SH-SY5Y (cell line): ENCODE measurements at regions not wholly inside any gene's neighbourhood (a gene's known extent, or its start where the extent isn't known, plus 50 kb on each side); places are given as distances from the start of the nearest gene placed in this dataset.
A peak's percentile ranks its signal among the peaks of the same experiment; 100 is the strongest.

Experiments
- GATA2 ChIP-seq: IDR thresholded peaks from 2 replicates; pipeline ENCODE4 v1.6.1; 2011; ENCODE audit warnings: mild to moderate bottlenecking, low read depth, low read length
- GATA3 ChIP-seq: IDR thresholded peaks from 2 replicates; pipeline ENCODE4 v1.6.1; 2011; ENCODE audit warnings: low read depth, mild to moderate bottlenecking, low read length, moderate library complexity

- no peak for TF ChIP-seq GATA2
- no peak for TF ChIP-seq GATA3
Observed at GRCh38 chr2:6770006-6770405, 95.7 kb downstream of the CMPK2 start.

DNA sequence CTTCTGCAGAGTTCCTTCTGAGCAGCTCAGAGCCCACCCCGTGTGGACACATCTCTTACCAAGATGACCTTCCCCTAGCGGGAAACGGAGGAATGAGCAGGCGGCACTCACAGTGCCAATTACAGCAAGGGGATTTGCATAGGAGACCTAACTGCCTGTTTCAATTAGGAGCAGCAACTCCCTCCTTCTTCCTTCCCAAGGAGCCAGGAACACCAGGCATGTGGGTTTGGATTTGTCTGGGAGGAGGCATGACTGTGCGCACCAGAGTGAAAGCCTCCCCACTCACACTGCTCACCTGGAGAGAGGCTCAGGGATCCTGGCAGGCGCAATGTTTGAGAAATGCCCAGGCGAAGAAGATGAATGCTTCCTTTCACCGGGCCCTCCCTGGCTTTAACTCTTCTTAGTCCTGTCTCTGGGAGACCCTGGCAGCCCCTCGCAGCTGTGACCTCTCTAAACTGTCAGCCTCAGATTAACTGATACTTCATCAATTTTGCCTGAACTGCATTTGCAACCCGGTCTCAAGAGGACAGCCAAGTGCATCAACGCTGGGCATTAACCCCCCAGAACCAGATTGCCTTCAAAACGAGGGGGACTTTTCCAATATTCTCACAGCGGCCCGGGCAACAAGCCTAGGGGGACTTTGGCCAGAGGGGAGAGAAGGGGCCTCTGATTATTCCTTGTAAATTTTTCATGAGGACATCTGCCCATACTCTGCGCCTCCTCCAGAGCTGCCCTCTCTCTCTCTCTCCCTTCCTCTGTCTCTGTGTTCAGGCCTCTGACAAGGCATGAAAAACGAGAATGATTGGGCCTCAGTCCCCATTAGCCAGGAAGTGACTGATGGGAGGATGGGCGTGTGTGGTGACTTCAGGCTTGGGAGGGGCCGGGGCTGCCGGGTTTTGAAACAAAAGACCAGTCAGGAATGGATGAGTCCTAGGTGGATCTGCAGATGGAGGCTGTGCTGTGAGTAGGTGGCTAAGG lies 93.8 kb downstream of the CMPK2 start:
- TF ChIP-seq GATA2: no peak; the same call in 1 of the 2 replicates
- no peak for TF ChIP-seq GATA3

DNA sequence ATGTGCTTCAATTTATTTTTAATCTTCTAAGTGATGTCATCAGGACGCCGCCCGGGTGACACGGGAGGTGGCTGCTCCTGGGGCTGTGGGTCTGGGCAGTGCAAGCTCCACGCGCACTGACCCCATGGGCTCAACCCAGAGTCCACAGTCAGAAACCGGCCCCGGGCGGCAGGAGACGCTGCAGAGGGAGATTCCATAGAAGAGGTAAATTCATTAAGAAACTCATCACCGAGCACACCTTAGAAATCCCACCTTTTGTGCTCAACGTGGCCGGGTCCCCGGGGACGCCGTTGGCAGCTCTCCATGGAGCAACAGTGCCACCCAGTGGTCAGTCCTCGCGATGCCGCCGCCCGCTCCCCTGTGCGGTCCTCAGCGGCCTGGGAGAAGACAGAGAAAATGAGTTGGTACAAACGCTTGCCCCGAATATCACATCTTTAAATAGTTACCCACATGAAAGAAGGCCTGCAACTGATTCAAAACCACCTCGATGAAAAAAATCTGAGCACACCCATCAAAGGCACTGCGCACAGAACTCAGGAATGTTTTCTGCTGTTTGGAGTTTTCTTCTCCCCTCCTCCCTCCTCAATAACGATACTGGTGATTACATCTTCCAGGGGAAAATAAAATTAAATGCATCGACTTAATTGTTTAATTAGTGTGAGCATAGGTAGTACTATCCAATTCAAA lies 92.6 kb downstream of the CMPK2 start:
- TF ChIP-seq GATA2 (no peak), GATA3 (no peak)

DNA sequence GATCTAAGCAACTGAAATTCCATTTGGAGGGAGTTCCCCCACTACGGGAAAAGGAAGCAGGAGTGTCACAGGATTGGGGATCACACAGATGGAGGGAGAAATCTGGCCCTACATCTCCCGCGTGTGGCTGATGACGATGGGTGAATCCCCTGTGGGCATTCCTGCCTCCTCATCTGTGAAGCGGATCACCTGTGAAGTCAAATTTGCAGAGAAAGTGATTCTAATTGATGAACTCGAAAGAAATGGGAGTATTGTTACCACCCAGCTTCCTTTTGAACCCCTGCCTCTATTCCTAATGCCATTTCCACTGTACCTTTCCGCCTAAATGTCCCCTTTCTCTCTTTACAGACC lies 92.0 kb downstream of the CMPK2 start:
- TF ChIP-seq GATA3 (no peak), GATA2 (peak; percentile 50; the same call in 1 of the 2 replicates)

DNA sequence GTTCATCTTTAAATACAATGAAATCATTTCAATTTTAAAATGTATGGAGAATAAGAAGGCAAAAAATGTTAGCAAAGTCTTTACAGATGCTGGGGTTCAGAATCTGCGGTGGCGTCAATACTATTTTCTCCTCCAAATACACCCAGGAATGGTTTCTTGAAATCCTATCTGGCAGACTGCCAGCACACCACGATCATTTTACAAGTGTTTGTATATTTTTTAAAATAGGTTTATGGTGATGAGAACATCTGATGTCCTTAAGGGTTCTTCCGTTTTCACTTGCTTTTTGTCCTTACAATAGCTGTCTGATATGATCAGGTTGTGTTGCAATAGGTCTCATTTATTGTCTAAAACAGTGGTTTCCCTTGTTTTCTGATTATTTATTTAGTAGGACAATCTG lies 89.6 kb downstream of the CMPK2 start:
- TF ChIP-seq GATA3 (no peak), GATA2 (no peak)

DNA sequence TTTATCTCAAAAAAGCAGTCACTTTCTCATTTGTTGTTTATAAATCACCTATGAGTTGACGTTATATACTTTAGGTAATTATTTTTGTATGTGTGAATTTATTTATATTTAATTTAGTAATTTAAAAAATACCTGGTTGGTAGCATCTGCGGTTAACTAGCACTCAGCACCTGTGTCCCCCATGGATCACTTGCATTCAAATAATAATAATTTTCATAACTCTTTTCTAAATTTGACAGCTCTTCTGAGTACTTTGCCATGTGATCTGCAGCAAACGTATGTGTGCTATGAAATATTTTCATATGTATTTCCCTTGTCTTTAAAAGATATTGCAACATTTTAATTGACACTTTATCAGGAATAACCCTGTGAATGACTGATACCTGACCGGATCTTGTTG lies 88.1 kb downstream of the CMPK2 start:
- TF ChIP-seq GATA3 (no peak), GATA2 (no peak)

DNA sequence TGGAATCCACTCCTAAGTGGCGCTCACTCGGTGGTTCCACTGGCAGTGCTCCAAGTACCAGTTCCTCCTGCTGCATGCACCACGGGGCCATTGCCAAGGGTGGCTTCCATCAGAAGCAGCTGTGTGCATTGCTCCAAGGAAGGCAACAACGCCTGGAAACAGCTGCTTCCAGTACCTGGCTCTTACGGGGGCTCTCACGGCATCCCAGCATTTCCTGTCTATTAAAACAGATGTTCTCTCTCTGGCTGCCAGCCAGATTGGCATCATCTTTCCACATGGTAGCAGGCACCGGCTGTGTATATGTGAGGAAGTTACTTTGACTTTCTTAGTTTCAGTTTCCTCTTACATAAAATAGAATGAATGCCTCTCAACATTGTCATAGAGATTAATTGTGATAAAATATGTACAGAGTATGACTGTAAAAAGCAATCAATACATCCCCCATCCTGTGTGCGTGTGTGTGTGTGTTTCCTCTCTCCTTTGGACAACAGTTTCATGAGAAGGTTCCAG lies 84.9 kb downstream of the CMPK2 start:
- TF ChIP-seq GATA2 (no peak), GATA3 (no peak)

- TF ChIP-seq GATA2 (no peak), GATA3 (no peak)
Observed at GRCh38 chr2:6782517-6783237, 83.0 kb downstream of the CMPK2 start.

DNA sequence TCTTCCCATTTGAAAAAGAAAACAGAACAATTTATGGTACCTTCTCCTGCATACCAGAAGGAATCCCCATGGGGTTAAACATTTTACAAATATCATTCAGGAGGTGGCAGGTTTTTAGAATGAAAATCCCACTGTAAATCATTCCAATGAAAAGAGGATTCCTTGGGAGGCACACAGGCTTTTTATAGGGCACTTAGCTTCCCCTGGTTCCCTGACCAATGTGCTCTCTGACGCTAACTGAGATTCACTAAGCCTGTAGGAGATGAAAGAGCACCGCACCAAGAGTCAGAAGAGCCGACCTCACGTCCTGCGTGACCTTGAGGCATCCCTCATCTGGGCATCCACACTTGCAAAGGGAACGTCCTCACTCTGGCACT lies 82.5 kb downstream of the CMPK2 start:
- TF ChIP-seq GATA2 (no peak), GATA3 (no peak)

GRCh38 chr2:6784291-6784690 lies 81.4 kb downstream of the CMPK2 start:
- no peak for TF ChIP-seq GATA2
- no peak for TF ChIP-seq GATA3

DNA sequence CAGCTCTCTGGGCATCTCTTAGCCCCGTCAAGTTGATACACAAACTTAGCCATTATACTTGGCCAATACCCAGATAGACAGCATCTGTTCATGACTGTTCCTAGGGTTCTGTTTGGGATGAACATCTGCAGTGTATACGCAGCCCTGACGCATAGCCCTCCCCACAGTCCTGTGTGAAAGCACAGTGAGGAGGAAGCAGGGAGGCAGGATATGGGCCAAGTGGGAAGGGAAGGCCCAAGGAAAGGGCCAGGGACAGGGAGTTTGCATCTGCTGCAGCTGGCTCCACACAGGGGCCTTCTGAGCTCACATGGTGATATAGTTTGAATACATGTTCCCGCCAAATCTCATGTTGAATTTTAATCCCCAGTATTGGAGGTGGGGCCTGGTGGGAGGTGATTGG lies 80.2 kb downstream of the CMPK2 start:
- TF ChIP-seq GATA2: no peak
- TF ChIP-seq GATA3: no peak

DNA sequence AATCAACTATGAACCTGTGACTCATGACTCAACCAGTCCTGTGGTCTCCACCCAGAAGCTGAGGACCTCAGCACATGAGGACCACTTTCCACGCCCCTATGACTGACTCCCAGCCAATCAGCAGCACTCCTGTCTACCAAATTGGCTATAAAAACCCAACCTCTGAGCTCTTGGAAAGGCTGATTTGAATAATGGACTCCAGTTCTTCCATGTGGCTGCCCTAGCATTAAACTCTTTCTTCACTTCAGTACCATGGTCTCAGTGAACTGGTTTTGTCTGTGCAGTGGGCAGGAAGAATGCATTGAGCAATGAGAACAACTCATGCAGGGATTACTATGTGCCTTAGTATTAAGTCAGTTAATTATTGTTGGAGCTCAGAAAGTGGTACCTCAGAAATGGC lies 78.3 kb downstream of the CMPK2 start:
- TF ChIP-seq GATA3 (no peak), GATA2 (no peak)

GRCh38 chr2:6788614-6789013 lies 77.1 kb downstream of the CMPK2 start:
- no peak for TF ChIP-seq GATA3
- no peak for TF ChIP-seq GATA2

DNA sequence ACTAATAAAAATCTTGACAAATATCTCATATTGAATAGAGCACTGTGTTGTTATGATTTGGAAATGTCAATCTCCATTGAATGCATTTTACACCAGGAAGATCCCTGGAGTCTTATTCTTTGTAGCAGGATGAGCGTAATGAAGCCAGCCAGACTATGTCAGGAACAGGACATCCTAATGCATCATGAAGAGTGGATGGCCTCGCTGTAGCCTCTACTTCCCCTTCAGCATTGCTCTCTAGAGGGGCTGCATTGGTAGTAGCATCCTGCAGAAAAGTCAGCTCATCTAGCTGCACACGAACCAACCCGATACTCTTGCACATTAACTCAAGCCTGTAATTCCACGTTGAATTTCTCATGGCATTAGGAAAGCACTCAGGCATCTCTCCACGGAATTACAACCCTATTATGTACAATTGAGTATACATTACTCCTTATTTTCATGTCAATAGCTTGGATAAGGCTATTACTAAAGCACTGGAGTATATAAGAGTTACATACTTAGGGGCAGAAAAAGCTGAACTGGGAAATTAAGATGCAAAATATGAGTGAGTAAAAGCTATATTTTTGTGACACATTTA lies 76.1 kb downstream of the CMPK2 start:
- TF ChIP-seq GATA2: no peak
- TF ChIP-seq GATA3: no peak
